PC-3 (cell line): ENCODE measurements at regions not wholly inside any gene's neighbourhood (a gene's known extent, or its start where the extent isn't known, plus 50 kb on each side); places are given as distances from the start of the nearest gene placed in this dataset.
"Not testable (repeated sequence)": the region's sequence is repeated elsewhere in the genome, so short reads cannot be mapped to it uniquely, and the experiment has no call there.

ENCODE experiments used
- ATAC-seq: fragments of 200-7000 bp; cut with Tn5 transposase; 2 replicates; pipeline ENCODE4 v1.9.1; 2020; ENCODE audit warnings: mild to moderate bottlenecking, moderate library complexity
- BruUV-seq: library from RNA; stranded (reverse); fragments of 400-500 nt; replicated peaks from 2 replicates; lab custom pipeline; 2021; lab: Mats Ljungman, UMichigan
- CTCF ChIA-PET: fragments of 300-600 bp; sonication (Branson Sonifier 250); formaldehyde crosslinking; loops from one replicate; lab custom pipeline; 2022; ENCODE audit warnings: antibody characterized with exemption; lab: Charles Lee
- POLR2A ChIA-PET: fragments of 300-600 bp; sonication (Branson Sonifier 250); formaldehyde crosslinking; loops from one replicate; lab custom pipeline; 2022; ENCODE audit warnings: antibody characterized with exemption; ENCODE audit not compliant: unreplicated experiment; lab: Charles Lee
- DNase-seq: peaks from one replicate; pipeline ENCODE4 v3.0.0-alpha.2; 2015
- H2AFZ ChIP-seq: fragments of 300-600 bp; sonication (generic); 2 replicates; pipeline ENCODE4 v1.6.0; 2016; ENCODE audit warnings: antibody characterized with exemption, low read length
- H3F3A ChIP-seq: fragments of 300-600 bp; sonication (generic); one replicate; pipeline ENCODE4 v1.6.0; 2017; ENCODE audit warnings: antibody characterized with exemption, low read length, control low read depth, mild to moderate bottlenecking; ENCODE audit not compliant: unreplicated experiment
- H3K27ac ChIP-seq: fragments of 300-600 bp; sonication (generic); 2 replicates; pipeline ENCODE4 v1.5.1; 2016; ENCODE audit warnings: mild to moderate bottlenecking, low read length
- H3K27me3 ChIP-seq: fragments of 300-600 bp; sonication (generic); 2 replicates; pipeline ENCODE4 v1.6.1; 2016; ENCODE audit warnings: low read length, mixed read lengths
- H3K36me3 ChIP-seq: fragments of 300-600 bp; sonication (generic); 2 replicates; pipeline ENCODE4 v1.6.1; 2016; ENCODE audit warnings: low read depth, mixed run types, low read length, mixed read lengths
- H3K4me1 ChIP-seq: fragments of 300-600 bp; sonication (generic); 2 replicates; pipeline ENCODE4 v1.5.1; 2016; ENCODE audit warnings: low read length; ENCODE audit not compliant: insufficient read depth
- H3K4me2 ChIP-seq: fragments of 300-600 bp; sonication (generic); 2 replicates; pipeline ENCODE4 v1.6.0; 2016; ENCODE audit warnings: low read length
- H3K4me3 ChIP-seq: fragments of 300-600 bp; sonication (generic); 2 replicates; pipeline ENCODE4 v1.5.1; 2016; ENCODE audit warnings: mild to moderate bottlenecking, low read length, mixed read lengths
- H3K79me2 ChIP-seq: fragments of 300-600 bp; sonication (generic); 2 replicates; pipeline ENCODE4 v1.6.1; 2017; ENCODE audit warnings: low read length, mixed read lengths
- H3K9ac ChIP-seq: fragments of 300-600 bp; sonication (generic); 2 replicates; pipeline ENCODE4 v1.6.0; 2016; ENCODE audit warnings: mild to moderate bottlenecking, low read length
- H3K9me2 ChIP-seq: fragments of 300-600 bp; sonication (generic); replicated peaks from 2 replicates; pipeline ENCODE4 v1.6.1; 2016; ENCODE audit warnings: mixed run types, low read length, mixed read lengths
- H3K9me3 ChIP-seq: fragments of 300-600 bp; sonication (generic); 2 replicates; pipeline ENCODE4 v1.6.1; 2016; ENCODE audit warnings: low read length, mixed read lengths
- H4K20me1 ChIP-seq: fragments of 300-600 bp; sonication (generic); 2 replicates; pipeline ENCODE4 v1.6.1; 2016; ENCODE audit warnings: low read length, mixed read lengths
- CTCF ChIP-seq: fragments of 300-600 bp; sonication (generic); conservative IDR thresholded peaks from 2 replicates; pipeline ENCODE4 v1.5.1; 2017; ENCODE audit warnings: antibody characterized with exemption, low read depth, mild to moderate bottlenecking, low read length
- intact Hi-C: fragments of 100-400 bp; cut with micrococcal nuclease; formaldehyde crosslinking; loops from 2 replicates; pipeline ENCODE4 v1.9.0; 2023

GRCh38 chr4:9659678-9660077, 121.8 kb upstream of the DRD5 start:
- H3K9me2 ChIP-seq, H3K9me3 ChIP-seq, H3K79me2 ChIP-seq, CTCF ChIA-PET, BruUV-seq, H3K9ac ChIP-seq, POLR2A ChIA-PET, H3K4me1 ChIP-seq, intact Hi-C loops, DNase-seq, H3K36me3 ChIP-seq, H3K4me3 ChIP-seq, H3K27ac ChIP-seq, ATAC-seq, H4K20me1 ChIP-seq, H2AFZ ChIP-seq, H3K4me2 ChIP-seq, H3F3A ChIP-seq, H3K27me3 ChIP-seq: not testable (repeated sequence)
- peak; percentile 25; the same call in 1 of the 2 replicates for TF ChIP-seq CTCF

GRCh38 chr4:9660955-9661354, 120.5 kb upstream of the DRD5 start:
- H3F3A ChIP-seq, DNase-seq, H3K4me1 ChIP-seq, H3K9me2 ChIP-seq, H2AFZ ChIP-seq, H3K79me2 ChIP-seq, H3K36me3 ChIP-seq, ATAC-seq, H3K9me3 ChIP-seq, H3K27ac ChIP-seq, BruUV-seq, CTCF ChIA-PET, H3K27me3 ChIP-seq, H3K4me3 ChIP-seq, H4K20me1 ChIP-seq, H3K9ac ChIP-seq, POLR2A ChIA-PET, intact Hi-C loops, H3K4me2 ChIP-seq: not testable (repeated sequence)

- H3K9me2 ChIP-seq, H2AFZ ChIP-seq, intact Hi-C loops, H3K4me3 ChIP-seq, H3K9ac ChIP-seq, H3K36me3 ChIP-seq, H3K4me1 ChIP-seq, H3K9me3 ChIP-seq, BruUV-seq, CTCF ChIA-PET, H3K27ac ChIP-seq, H4K20me1 ChIP-seq, ATAC-seq, H3F3A ChIP-seq, H3K79me2 ChIP-seq, DNase-seq, H3K27me3 ChIP-seq, H3K4me2 ChIP-seq, POLR2A ChIA-PET: not testable (repeated sequence)
These were observed 110.7 kb upstream of the DRD5 start for GRCh38 chr4:9670725-9671124.

GRCh38 chr4:9677357-9677756, 104.1 kb upstream of the DRD5 start:
- POLR2A ChIA-PET, ATAC-seq, BruUV-seq, H3K4me1 ChIP-seq, H3K27ac ChIP-seq, H2AFZ ChIP-seq, H3K79me2 ChIP-seq, H3K9me2 ChIP-seq, H4K20me1 ChIP-seq, H3K9me3 ChIP-seq, H3K36me3 ChIP-seq, DNase-seq, H3K27me3 ChIP-seq, H3F3A ChIP-seq, H3K9ac ChIP-seq, CTCF ChIA-PET, H3K4me2 ChIP-seq, intact Hi-C loops, H3K4me3 ChIP-seq: not testable (repeated sequence)
